ENCODE measurements at regions not wholly inside any gene's neighbourhood (a gene's known extent, or its start where the extent isn't known, plus 50 kb on each side); places are given as distances from the start of the nearest gene placed in this dataset.
"Not testable (repeated sequence)": the region's sequence is repeated elsewhere in the genome, so short reads cannot be mapped to it uniquely, and the experiment has no call there.

- H3K4me1 Mint-ChIP-seq, H3K9me3 Mint-ChIP-seq, H3K36me3 Mint-ChIP-seq, H3K27ac Mint-ChIP-seq, H3K27me3 Mint-ChIP-seq, H3K4me3 Mint-ChIP-seq: not testable (repeated sequence)
Measured at GRCh38 chr16:29155131-29155865, 170.4 kb downstream of the LAT start.

DNA sequence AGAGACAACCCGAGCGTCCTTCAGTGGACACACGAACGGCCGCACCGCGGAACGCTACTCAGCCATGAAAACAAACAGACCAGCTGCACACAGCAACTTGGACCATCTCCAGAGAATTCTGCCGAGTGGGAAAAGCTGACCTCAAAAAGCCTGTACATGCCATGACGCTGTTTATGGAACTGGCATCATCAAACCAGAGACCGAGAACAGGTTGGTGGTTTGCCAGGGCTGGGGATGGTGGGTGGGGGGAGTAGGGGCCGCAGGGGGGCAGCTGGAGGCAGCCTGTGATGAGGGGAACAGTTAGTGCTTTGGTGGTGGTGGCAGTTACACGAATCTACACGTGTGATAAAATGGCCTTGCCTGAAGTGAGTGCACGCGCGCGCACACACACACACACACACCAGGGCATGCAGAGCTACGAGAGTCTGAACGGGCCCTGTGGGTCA is 169.8 kb downstream of the LAT start:
- H3K27me3 Mint-ChIP-seq = no peaks in the 10 kb centered on the region
- H3K36me3 Mint-ChIP-seq = peaks cover 3% of the 10 kb centered on the region
- peak overlapping the region in 1 of 3 donors; percentile 7 for H3K27ac Mint-ChIP-seq
- H3K9me3 Mint-ChIP-seq = no peaks in the 10 kb centered on the region
- H3K4me1 Mint-ChIP-seq = peaks cover 0 to 5% (median 2%) of the 10 kb centered on the region in 3 donors
- H3K4me3 Mint-ChIP-seq = no peak overlapping the region

GRCh38 chr16:29154088-29154487 is 169.2 kb downstream of the LAT start:
- Mint-ChIP-seq H3K4me1 (peaks cover 5 to 9% (median 8%) of the 10 kb centered on the region in 3 donors), H3K4me3 (no peak overlapping the region)

DNA sequence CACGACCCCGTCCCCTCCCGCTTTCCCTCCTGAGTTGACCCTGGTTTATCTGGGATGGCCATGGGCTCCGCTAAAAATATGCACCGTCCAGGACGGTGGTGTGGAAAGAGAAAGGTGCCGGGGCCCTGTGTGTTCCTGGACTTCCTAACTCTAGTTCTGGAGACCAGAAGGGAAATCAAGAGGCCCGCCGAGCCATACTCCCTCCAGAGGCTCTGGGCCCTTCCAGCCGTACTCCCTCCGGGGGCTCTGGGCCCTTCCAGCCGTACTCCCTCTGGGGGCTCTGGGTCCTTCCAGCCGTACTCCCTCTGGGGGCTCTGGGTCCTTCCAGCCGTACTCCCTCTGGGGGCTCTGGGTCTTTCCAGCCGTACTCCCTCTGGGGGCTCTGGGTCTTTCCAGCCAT is 168.5 kb downstream of the LAT start:
- H3K4me3 Mint-ChIP-seq, H3K27me3 Mint-ChIP-seq, H3K36me3 Mint-ChIP-seq, H3K9me3 Mint-ChIP-seq, H3K27ac Mint-ChIP-seq: not testable (repeated sequence)
- peaks cover 9 to 17% (median 13%) of the 10 kb centered on the region in 3 donors for H3K4me1 Mint-ChIP-seq

More at GRCh38 chr16:29154088-29154487, 169.2 kb downstream of the LAT start:
- peaks cover 4% of the 10 kb centered on the region for H3K36me3 Mint-ChIP-seq
- H3K27ac Mint-ChIP-seq = peak overlapping the region in 1 of 3 donors; percentile 7
- no peaks in the 10 kb centered on the region for H3K27me3 Mint-ChIP-seq
- no peaks in the 10 kb centered on the region for H3K9me3 Mint-ChIP-seq

- H3K27ac Mint-ChIP-seq, H3K4me3 Mint-ChIP-seq, H3K36me3 Mint-ChIP-seq, H3K9me3 Mint-ChIP-seq, H3K27me3 Mint-ChIP-seq: not testable (repeated sequence)
- peaks cover 9 to 20% (median 13%) of the 10 kb centered on the region in 3 donors for H3K4me1 Mint-ChIP-seq
Measured at GRCh38 chr16:29152544-29153031, 167.7 kb downstream of the LAT start.

GRCh38 chr16:29151317-29151716 is 166.5 kb downstream of the LAT start:
- H3K27me3 Mint-ChIP-seq = no peaks in the 10 kb centered on the region
- no peak overlapping the region for H3K27ac Mint-ChIP-seq
- no peaks in the 10 kb centered on the region for H3K9me3 Mint-ChIP-seq
- H3K4me1 Mint-ChIP-seq = peaks cover 9 to 20% (median 13%) of the 10 kb centered on the region in 3 donors
- no peak overlapping the region for H3K4me3 Mint-ChIP-seq
- peaks cover 4% of the 10 kb centered on the region for H3K36me3 Mint-ChIP-seq

DNA sequence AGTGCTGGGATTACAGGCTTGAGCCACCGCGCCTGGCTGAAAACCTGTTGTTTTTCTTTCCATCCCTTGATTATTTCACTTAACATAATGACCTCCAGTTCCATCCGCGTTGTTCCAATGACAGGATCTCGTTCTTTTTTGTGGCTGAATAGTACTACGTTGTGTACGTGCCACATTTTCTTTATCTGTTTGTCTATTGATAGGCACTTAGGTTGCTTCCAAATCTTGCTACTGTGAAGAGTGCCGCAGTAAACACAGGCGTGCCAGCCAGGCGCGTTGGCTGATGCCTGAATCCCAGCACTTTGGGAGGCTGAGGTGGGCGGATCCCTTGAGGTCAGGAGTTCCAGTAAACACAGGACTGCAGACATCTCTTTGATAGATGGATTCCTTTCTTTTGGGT is 165.1 kb downstream of the LAT start:
- Mint-ChIP-seq H3K27ac (peak overlapping the region in 2 of 3 donors; percentile 47 to 96), H3K4me1 (peaks cover 9 to 20% (median 13%) of the 10 kb centered on the region in 3 donors)
- H3K27me3 Mint-ChIP-seq, H3K9me3 Mint-ChIP-seq, H3K36me3 Mint-ChIP-seq, H3K4me3 Mint-ChIP-seq: not testable (repeated sequence)

- no peaks in the 10 kb centered on the region for H3K27me3 Mint-ChIP-seq
- peak overlapping the region; percentile 91 to 96 (median 94) for H3K27ac Mint-ChIP-seq
Measured at GRCh38 chr16:29148867-29149272, 164.0 kb downstream of the LAT start.

DNA sequence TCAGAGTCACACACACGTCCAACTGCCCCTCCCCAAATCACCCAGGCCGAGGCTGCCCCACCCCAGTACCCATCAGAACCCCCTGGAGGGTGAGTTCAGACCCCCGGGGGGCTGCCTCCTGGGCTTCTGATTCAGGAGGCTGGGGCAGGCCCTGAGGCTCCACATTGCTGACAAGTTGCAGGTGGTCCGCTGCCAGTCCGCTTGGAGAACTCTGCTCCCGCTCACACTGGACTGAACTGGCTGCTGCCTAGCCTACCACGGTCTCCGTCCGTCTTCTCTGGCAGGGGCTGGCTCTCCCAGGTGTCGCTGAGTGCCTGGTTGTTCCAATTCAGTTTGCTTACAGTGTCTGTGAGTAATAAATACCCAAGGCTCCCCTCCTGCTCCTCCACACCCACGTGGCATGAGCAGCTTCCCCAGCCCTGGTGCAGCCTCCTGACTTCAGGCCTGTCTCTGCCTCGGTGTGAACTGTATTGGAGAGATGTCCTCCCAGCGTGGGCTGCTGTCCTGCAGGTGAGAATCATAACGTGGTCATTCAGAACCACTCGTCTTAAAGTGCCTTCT is 163.4 kb downstream of the LAT start:
- peaks cover 9 to 20% (median 13%) of the 10 kb centered on the region in 3 donors for H3K4me1 Mint-ChIP-seq
- peak overlapping the region; percentile 91 to 96 (median 94) for H3K27ac Mint-ChIP-seq
- H3K36me3 Mint-ChIP-seq = peaks cover 1% of the 10 kb centered on the region
- peak overlapping the region in 1 of 4 donors; percentile 57 for H3K4me3 Mint-ChIP-seq
- no peaks in the 10 kb centered on the region for H3K9me3 Mint-ChIP-seq
- H3K27me3 Mint-ChIP-seq = no peaks in the 10 kb centered on the region

More at GRCh38 chr16:29148867-29149272, 164.0 kb downstream of the LAT start:
- H3K4me1 Mint-ChIP-seq = peaks cover 9 to 20% (median 13%) of the 10 kb centered on the region in 3 donors
- no peaks in the 10 kb centered on the region for H3K9me3 Mint-ChIP-seq
- H3K4me3 Mint-ChIP-seq = peak overlapping the region in 3 of 4 donors; percentile 25 to 70 (median 57)
- peaks cover 2% of the 10 kb centered on the region for H3K36me3 Mint-ChIP-seq

DNA sequence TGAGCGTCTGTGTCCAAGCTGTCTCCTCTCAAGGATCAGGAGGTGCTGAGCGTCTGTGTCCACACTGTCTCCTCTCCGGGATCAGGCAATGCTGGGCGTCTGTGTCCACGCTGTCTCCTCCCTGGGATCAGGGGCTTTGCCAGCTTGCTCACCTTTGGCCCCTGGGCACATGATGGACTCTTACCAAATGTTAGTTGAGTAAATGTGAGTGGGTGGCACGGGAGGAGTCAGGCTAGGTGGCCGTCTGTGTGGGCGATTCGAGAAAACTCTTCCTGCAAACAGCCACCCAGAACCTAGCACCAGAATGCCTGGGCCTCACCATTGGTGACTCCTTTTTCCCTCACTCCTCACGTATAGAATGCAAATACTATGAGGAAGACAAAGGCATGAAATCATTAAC is 162.9 kb downstream of the LAT start:
- not testable (repeated sequence) for H3K4me3 Mint-ChIP-seq, H3K27me3 Mint-ChIP-seq, H3K36me3 Mint-ChIP-seq, H3K27ac Mint-ChIP-seq, H3K9me3 Mint-ChIP-seq
- H3K4me1 Mint-ChIP-seq = peaks cover 9 to 20% (median 13%) of the 10 kb centered on the region in 3 donors

GRCh38 chr16:29146808-29147643 is 162.2 kb downstream of the LAT start:
- not testable (repeated sequence) for H3K27me3 Mint-ChIP-seq
- H3K4me1 Mint-ChIP-seq = peaks cover 9 to 20% (median 13%) of the 10 kb centered on the region in 3 donors

GRCh38 chr16:29146266-29146665 is 161.4 kb downstream of the LAT start:
- Mint-ChIP-seq H3K27me3 (no peaks in the 10 kb centered on the region), H3K4me3 (peak overlapping the region in 1 of 4 donors; percentile 9), H3K36me3 (peaks cover 1% of the 10 kb centered on the region), H3K4me1 (peaks cover 9 to 20% (median 13%) of the 10 kb centered on the region in 3 donors), H3K27ac (no peak overlapping the region), H3K9me3 (no peaks in the 10 kb centered on the region)

More at GRCh38 chr16:29146808-29147643, 162.2 kb downstream of the LAT start:
- H3K4me3 Mint-ChIP-seq, H3K27ac Mint-ChIP-seq, H3K36me3 Mint-ChIP-seq, H3K9me3 Mint-ChIP-seq: not testable (repeated sequence)

DNA sequence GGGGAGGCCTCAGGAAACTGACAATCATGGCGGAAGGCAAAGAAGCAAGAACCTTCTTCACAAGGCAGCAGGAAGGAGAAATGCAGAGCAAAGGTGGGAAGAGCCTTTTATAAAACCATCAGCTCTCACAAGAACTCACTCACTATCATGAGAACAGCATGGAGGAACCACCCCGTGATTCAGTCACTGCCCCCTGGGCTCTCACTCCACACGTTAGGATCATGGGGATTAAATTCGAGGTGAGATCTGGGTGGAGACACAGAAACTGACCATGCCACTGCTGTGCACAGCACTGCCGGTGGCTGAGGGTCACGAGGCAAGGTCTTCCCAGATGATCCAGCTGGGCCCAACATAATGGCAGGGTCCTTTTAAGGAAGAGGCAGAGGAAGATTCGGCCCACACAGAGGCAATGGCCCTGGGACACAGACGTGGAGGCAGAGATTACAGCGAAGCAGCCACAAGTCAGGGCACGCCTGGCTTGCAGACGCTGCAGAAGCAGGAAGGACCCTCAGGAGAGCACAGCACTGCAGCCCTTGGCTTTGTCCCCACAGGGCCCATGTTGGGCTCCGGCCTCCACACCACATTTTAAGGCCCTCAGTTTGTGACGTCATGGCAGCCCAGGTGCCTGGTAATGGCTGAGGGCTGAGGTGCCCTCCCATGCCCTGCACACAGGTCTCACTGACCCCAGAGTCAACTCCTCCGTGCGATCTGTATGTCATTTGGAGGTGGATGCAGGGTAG is 160.8 kb downstream of the LAT start:
- not testable (repeated sequence) for H3K27ac Mint-ChIP-seq, H3K27me3 Mint-ChIP-seq, H3K36me3 Mint-ChIP-seq, H3K9me3 Mint-ChIP-seq
- peaks cover 9 to 20% (median 13%) of the 10 kb centered on the region in 3 donors for H3K4me1 Mint-ChIP-seq
- H3K4me3 Mint-ChIP-seq = peak overlapping the region in 1 of 4 donors; percentile 9

GRCh38 chr16:29145086-29145485 is 160.2 kb downstream of the LAT start:
- H3K27ac Mint-ChIP-seq, H3K4me3 Mint-ChIP-seq, H3K27me3 Mint-ChIP-seq, H3K36me3 Mint-ChIP-seq, H3K9me3 Mint-ChIP-seq: not testable (repeated sequence)
- peaks cover 9 to 17% (median 13%) of the 10 kb centered on the region in 3 donors for H3K4me1 Mint-ChIP-seq
